Stomach (tissue), 4 donors: ENCODE measurements at regions not wholly inside any gene's neighbourhood (a gene's known extent, or its start where the extent isn't known, plus 50 kb on each side); places are given as distances from the start of the nearest gene placed in this dataset.

Source experiments
- POLR2A ChIP-seq, 4 donors: fragments of 450-650 bp; IDR thresholded peaks; one replicate each; pipeline ENCODE4 v1.6.1; 2016; ENCODE audit warnings: antibody characterized with exemption in 4 of 4, control low read depth in 2 of 4, mild to moderate bottlenecking in 1 of 4, moderate library complexity in 1 of 4
- TF ChIP-seq, protein P1 (sequence below), 7 experiments: fragments of 450-650 bp in 4 of 7; fragments of 200-600 bp in 3 of 7; sonication (generic) in 3 of 7; IDR thresholded peaks; one replicate each; pipeline ENCODE4 v1.5.1; 2016 to 2019; ENCODE audit warnings: antibody characterized with exemption in 7 of 7, control low read depth in 2 of 7, mild to moderate bottlenecking in 1 of 7

DNA sequence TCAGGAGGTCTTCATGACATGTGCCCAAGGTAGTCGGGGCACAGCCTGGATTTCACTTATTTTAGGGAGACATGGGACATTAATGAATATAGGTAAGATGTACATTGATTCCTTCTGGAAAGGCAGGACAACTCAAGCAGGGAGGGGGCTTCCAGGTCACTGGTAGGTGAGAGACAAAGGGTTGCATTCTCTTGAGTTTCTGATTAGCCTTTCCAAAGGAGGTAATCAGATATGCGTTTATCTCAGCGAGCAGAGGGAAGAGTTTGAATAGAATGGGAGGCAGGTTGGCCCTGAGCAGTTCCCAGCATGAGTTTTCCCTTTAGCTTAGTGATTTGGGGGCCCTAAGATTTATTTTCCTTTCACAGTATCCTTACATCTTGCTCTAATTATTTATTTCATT, 443.8 kb upstream of the EEF2KMT start:
- TF ChIP-seq, protein P1, sequence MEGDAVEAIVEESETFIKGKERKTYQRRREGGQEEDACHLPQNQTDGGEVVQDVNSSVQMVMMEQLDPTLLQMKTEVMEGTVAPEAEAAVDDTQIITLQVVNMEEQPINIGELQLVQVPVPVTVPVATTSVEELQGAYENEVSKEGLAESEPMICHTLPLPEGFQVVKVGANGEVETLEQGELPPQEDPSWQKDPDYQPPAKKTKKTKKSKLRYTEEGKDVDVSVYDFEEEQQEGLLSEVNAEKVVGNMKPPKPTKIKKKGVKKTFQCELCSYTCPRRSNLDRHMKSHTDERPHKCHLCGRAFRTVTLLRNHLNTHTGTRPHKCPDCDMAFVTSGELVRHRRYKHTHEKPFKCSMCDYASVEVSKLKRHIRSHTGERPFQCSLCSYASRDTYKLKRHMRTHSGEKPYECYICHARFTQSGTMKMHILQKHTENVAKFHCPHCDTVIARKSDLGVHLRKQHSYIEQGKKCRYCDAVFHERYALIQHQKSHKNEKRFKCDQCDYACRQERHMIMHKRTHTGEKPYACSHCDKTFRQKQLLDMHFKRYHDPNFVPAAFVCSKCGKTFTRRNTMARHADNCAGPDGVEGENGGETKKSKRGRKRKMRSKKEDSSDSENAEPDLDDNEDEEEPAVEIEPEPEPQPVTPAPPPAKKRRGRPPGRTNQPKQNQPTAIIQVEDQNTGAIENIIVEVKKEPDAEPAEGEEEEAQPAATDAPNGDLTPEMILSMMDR (IDR thresholded peaks at IDR 0.05): no peak
- TF ChIP-seq POLR2A (IDR thresholded peaks at IDR 0.05): no peak
